HepG2 (cell line): ENCODE measurements at regions not wholly inside any gene's neighbourhood (a gene's known extent, or its start where the extent isn't known, plus 50 kb on each side); places are given as distances from the start of the nearest gene placed in this dataset.
A peak's percentile ranks its signal among the peaks of the same experiment; 100 is the strongest.

Source experiments
- ATAC-seq: fragments of 200-7000 bp; cut with Tn5 transposase; 3 replicates; pipeline ENCODE4 v1.9.1; 2020; ENCODE audit warnings: mild to moderate bottlenecking, moderate library complexity
- BruUV-seq: library from RNA; stranded (reverse); fragments of 400-500 nt; replicated peaks from 2 replicates; lab custom pipeline; 2021; lab: Mats Ljungman, UMichigan
- CTCF ChIA-PET: fragments of 300-600 bp; formaldehyde crosslinking; extraction: SDS; loops from one replicate; lab custom pipeline; 2021; ENCODE audit warnings: low total read pairs, inconsistent platforms, low intra/inter-chr PET ratio; lab: Yijun Ruan, JAX
- POLR2A ChIA-PET: fragments of 350-600 bp; sonication (Branson Sonifier 250); formaldehyde crosslinking; loops from one replicate; lab custom pipeline; 2020; ENCODE audit warnings: antibody characterized with exemption, inconsistent platforms; lab: Yijun Ruan, JAX
- DNase-seq: peaks from one replicate; pipeline ENCODE4 v3.0.0-alpha.2; 2015; ENCODE audit warnings: low spot score
- FAIRE-seq: peaks from 3 replicates; lab custom pipeline; 2011; peaks lifted over from hg19 to GRCh38; lab: Jason Lieb, UNC
- H2AFZ ChIP-seq: one replicate; pipeline ENCODE4 v1.6.1; 2011; ENCODE audit warnings: low read length, inconsistent platforms
- H3K27ac ChIP-seq: fragments of 300-600 bp; 3 replicates; pipeline ENCODE4 v1.8.0; 2011; ENCODE audit warnings: mixed run types, mild to moderate bottlenecking, mixed read lengths, low read length, inconsistent platforms; ENCODE audit not compliant: insufficient read depth; ENCODE audit errors: extremely low read length
- H3K27me3 ChIP-seq, 2 experiments: fragments of 200-600 bp in 1 of 2; 2 replicates in 1 of 2; 3 replicates in 1 of 2; pipeline versions ENCODE4 v1.6.0 to v1.8.0; 2011; ENCODE audit warnings: low read length in 2 of 2, mild to moderate bottlenecking in 2 of 2, moderate library complexity in 2 of 2, inconsistent platforms in 1 of 2; ENCODE audit not compliant: insufficient read depth in 2 of 2, control insufficient read depth in 1 of 2
- H3K36me3 ChIP-seq, 2 experiments: fragments of 200-600 bp in 1 of 2; replicated peaks in 1 of 2; 2 replicates in 1 of 2; 3 replicates in 1 of 2; pipeline versions ENCODE4 v1.5.1 to v1.8.0; 2011; ENCODE audit warnings: low read length in 2 of 2, inconsistent platforms in 1 of 2; ENCODE audit not compliant: insufficient read depth in 2 of 2, control insufficient read depth in 1 of 2
- H3K4me1 ChIP-seq: 2 replicates; pipeline ENCODE4 v1.5.1; 2012; ENCODE audit warnings: low read length, inconsistent platforms; ENCODE audit not compliant: insufficient read depth
- H3K4me2 ChIP-seq: 2 replicates; pipeline ENCODE4 v1.6.0; 2011; ENCODE audit warnings: low read depth, low read length, inconsistent platforms
- H3K4me3 ChIP-seq, 3 experiments: fragments of 200-600 bp in 1 of 3; sonication (generic), shearing (Covaris generic) in 1 of 3; replicated peaks in 1 of 3; 2 replicates each; pipeline ENCODE4 v1.5.1; 2011 to 2016; ENCODE audit warnings: low read length in 3 of 3, inconsistent platforms in 2 of 3, low read depth in 2 of 3, mild to moderate bottlenecking in 2 of 3, control low read depth in 1 of 3, mixed read lengths in 1 of 3; ENCODE audit not compliant: insufficient read depth in 1 of 3
- H3K79me2 ChIP-seq: one replicate; pipeline ENCODE4 v1.6.1; 2011; ENCODE audit warnings: low read length, inconsistent platforms; ENCODE audit not compliant: insufficient read depth
- H3K9ac ChIP-seq: 2 replicates; pipeline ENCODE4 v1.6.0; 2011; ENCODE audit warnings: mild to moderate bottlenecking, low read depth, low read length, inconsistent platforms; ENCODE audit not compliant: insufficient read depth
- H3K9me3 ChIP-seq: 2 replicates; pipeline ENCODE4 v1.5.1; 2012; ENCODE audit warnings: mild to moderate bottlenecking, low read length
- H4K20me1 ChIP-seq: 2 replicates; pipeline ENCODE4 v1.6.0; 2011; ENCODE audit warnings: inconsistent platforms, mild to moderate bottlenecking, low read length, moderate library complexity; ENCODE audit not compliant: insufficient read depth
- CREB1 ChIP-seq, 2 experiments: fragments of 450-650 bp in 1 of 2; IDR thresholded peaks; 2 replicates each; pipeline ENCODE4 v1.6.1; 2016 to 2017; ENCODE audit warnings: control low read depth in 1 of 2, mild to moderate bottlenecking in 1 of 2, missing compliant biosample characterization in 1 of 2, missing genetic modification characterization in 1 of 2
- SKI ChIP-seq: fragments of 450-650 bp; IDR thresholded peaks from one replicate; pipeline ENCODE4 v1.6.1; 2018; ENCODE audit warnings: mild to moderate bottlenecking; ENCODE audit not compliant: partially characterized antibody
- SNAPC2 ChIP-seq: sonication (generic); formaldehyde crosslinking; IDR thresholded peaks from 2 replicates; pipeline ENCODE4 v1.8.1; 2022; ENCODE audit warnings: mild to moderate bottlenecking, missing genetic modification reagents
- SPEN ChIP-seq: sonication (generic); formaldehyde crosslinking; IDR thresholded peaks from 2 replicates; pipeline ENCODE4 v1.5.1; 2020; ENCODE audit warnings: low read depth, mild to moderate bottlenecking, missing genetic modification reagents
- THYN1 ChIP-seq: sonication (generic); formaldehyde crosslinking; IDR thresholded peaks from 2 replicates; pipeline ENCODE4 v1.8.1; 2023; ENCODE audit warnings: low read depth, mild to moderate bottlenecking, moderate library complexity, missing genetic modification reagents, borderline replicate concordance
- ZNF205 ChIP-seq: IDR thresholded peaks from 2 replicates; pipeline ENCODE4 v1.6.1; 2018; ENCODE audit warnings: missing biosample characterization, missing genetic modification reagents
- ZNF24 ChIP-seq: fragments of 450-650 bp; IDR thresholded peaks from 2 replicates; pipeline ENCODE4 v1.6.1; 2017; ENCODE audit warnings: antibody characterized with exemption, mild to moderate bottlenecking
- ZNF687 ChIP-seq: sonication (generic); formaldehyde crosslinking; IDR thresholded peaks from 2 replicates; pipeline ENCODE4 v1.5.1; 2020; ENCODE audit warnings: mild to moderate bottlenecking, missing genetic modification reagents, moderate library complexity
- WGBS: methylation state at CpG from one replicate; pipeline ENCODE4 v1.1.6; 2017; ENCODE audit warnings: low lambda C conversion rate; 5-methylcytosine and 5-hydroxymethylcytosine counted together
- in situ Hi-C: cut with HindIII; loops from 2 replicates; pipeline ENCODE4 v1.10.0; 2017; ENCODE audit warnings: low pct_unique_long_range_greater_than_20kb; ENCODE audit not compliant: extremely low pct_ligation_motif_present
- intact Hi-C: fragments of 100-400 bp; cut with micrococcal nuclease; formaldehyde crosslinking; loops from one replicate; pipeline ENCODE4 v1.10.0; 2022; ENCODE audit not compliant: unreplicated experiment

- peak; percentile 25; the same call in 1 of the 2 replicates for TF ChIP-seq ZNF687
- no peak for TF ChIP-seq SKI
- TF ChIP-seq, all 625 proteins: peak for 12
These were observed 618.6 kb downstream of the AACS start (continued) for GRCh38 chr12:125683748-125684381.

GRCh38 chr12:125684968-125685790 lies 619.9 kb downstream of the AACS start:
- WGBS: 28% methylated on average over 17 of the region's 17 CpGs
- Histone ChIP-seq H3K4me3 (no peak overlapping the region), H3K9me3 (no peaks in the 10 kb centered on the region), H3K9ac (no peak overlapping the region), H2AFZ (no peak overlapping the region), H3K36me3 (no peaks in the 10 kb centered on the region), H4K20me1 (no peaks in the 10 kb centered on the region), H3K4me2 (no peak overlapping the region), H3K79me2 (no peaks in the 10 kb centered on the region), H3K27me3 (peaks cover 0 to 5% of the 10 kb centered on the region in 2 experiments; a peak in 1 of 5 replicates), H3K27ac (no peak overlapping the region), H3K4me1 (no peaks in the 10 kb centered on the region)
- no TSS peak for BruUV-seq
- FAIRE-seq (no peak), ATAC-seq (no peak), DNase-seq (no peak)
- POLR2A ChIA-PET: no interaction called here
- CTCF ChIA-PET: no interaction called here
- in situ Hi-C loops (loop anchor here (10.0 kb wide), 1 partner anchor 150 kb away; no protein-coding TSS in a partner anchor), intact Hi-C loops (loop anchor here (5.0 to 10.0 kb wide), 2 partner anchors 153 to 500 kb away; partner anchors contain the start of gene TMEM132B)
- no peak for TF ChIP-seq ZNF24
- TF ChIP-seq SPEN (CRISPR knock-in tag): no peak
- no peak for TF ChIP-seq ZNF205
- TF ChIP-seq SNAPC2 (CRISPR knock-in tag): no peak
- TF ChIP-seq CREB1 (IDR thresholded peaks at IDR 0.05): peak; percentile 67
- TF ChIP-seq CREB1 (CRISPR knock-in tag; IDR thresholded peaks at IDR 0.05): no peak
- TF ChIP-seq THYN1 (CRISPR knock-in tag): no peak
